Sigmoid colon (tissue), 6 donors: ENCODE measurements at regions not wholly inside any gene's neighbourhood (a gene's known extent, or its start where the extent isn't known, plus 50 kb on each side); places are given as distances from the start of the nearest gene placed in this dataset.
A peak's percentile ranks its signal among the peaks of the same experiment; 100 is the strongest.

Experiments used
- DNase-seq: peaks from one replicate; pipeline ENCODE4 v3.0.0-alpha.2; 2019
- H3K27ac ChIP-seq, 4 donors: fragments of 200-600 bp; sonication (generic); one replicate each; pipeline ENCODE4 v1.5.1; 2016 to 2019; ENCODE audit warnings: mild to moderate bottlenecking in 1 of 4
- H3K27me3 ChIP-seq, 3 donors: fragments of 200-600 bp; sonication (generic); one replicate each; pipeline ENCODE4 v1.5.1; 2019; ENCODE audit warnings: mild to moderate bottlenecking in 1 of 3
- H3K36me3 ChIP-seq, 4 donors: fragments of 200-600 bp; sonication (generic); one replicate each; pipeline ENCODE4 v1.5.1; 2016 to 2019
- H3K4me1 ChIP-seq, 4 donors: fragments of 200-600 bp; sonication (generic); one replicate each; pipeline ENCODE4 v1.5.1; 2017 to 2019
- H3K4me3 ChIP-seq, 4 donors: fragments of 200-600 bp; sonication (generic); one replicate each; pipeline ENCODE4 v1.5.1; 2017 to 2019; ENCODE audit warnings: mild to moderate bottlenecking in 2 of 4, moderate library complexity in 1 of 4
- H3K9me3 ChIP-seq, 4 donors: fragments of 200-600 bp in 3 of 4; sonication (generic) in 3 of 4; one replicate each; pipeline versions ENCODE4 v1.5.1 to v1.6.1; 2013 to 2019
- CTCF ChIP-seq, 4 experiments: fragments of 450-650 bp in 3 of 4; fragments of 200-600 bp in 1 of 4; IDR thresholded peaks; one replicate each; pipeline ENCODE4 v1.5.1; 2016 to 2019; ENCODE audit warnings: antibody characterized with exemption in 4 of 4, mild to moderate bottlenecking in 3 of 4, moderate library complexity in 2 of 4
- EP300 ChIP-seq, 4 donors: sonication (generic); formaldehyde crosslinking; IDR thresholded peaks; one replicate each; pipeline ENCODE4 v1.6.1; 2017; ENCODE audit warnings: antibody characterized with exemption in 4 of 4
- POLR2A ChIP-seq, 2 donors: fragments of 450-650 bp; IDR thresholded peaks; one replicate each; pipeline ENCODE4 v1.6.1; 2016; ENCODE audit warnings: antibody characterized with exemption in 2 of 2, mild to moderate bottlenecking in 2 of 2, moderate library complexity in 2 of 2
- POLR2AphosphoS5 ChIP-seq, 4 donors: sonication (generic); formaldehyde crosslinking; IDR thresholded peaks; one replicate each; pipeline ENCODE4 v1.6.1; 2017; ENCODE audit warnings: antibody characterized with exemption in 4 of 4
- WGBS, 2 donors: extraction: QIAGEN DNeasy Blood & Tissue Kit; methylation state at CpG; one replicate each; pipeline ENCODE4 v1.1.7; 2013; 5-methylcytosine and 5-hydroxymethylcytosine counted together
- intact Hi-C: fragments of 100-400 bp; cut with DNase I; formaldehyde crosslinking; loops from one replicate; pipeline ENCODE4 v1.15.1; 2023
- donor health status: healthy with polysubstance abuse.
- donor health status: healthy.

DNA sequence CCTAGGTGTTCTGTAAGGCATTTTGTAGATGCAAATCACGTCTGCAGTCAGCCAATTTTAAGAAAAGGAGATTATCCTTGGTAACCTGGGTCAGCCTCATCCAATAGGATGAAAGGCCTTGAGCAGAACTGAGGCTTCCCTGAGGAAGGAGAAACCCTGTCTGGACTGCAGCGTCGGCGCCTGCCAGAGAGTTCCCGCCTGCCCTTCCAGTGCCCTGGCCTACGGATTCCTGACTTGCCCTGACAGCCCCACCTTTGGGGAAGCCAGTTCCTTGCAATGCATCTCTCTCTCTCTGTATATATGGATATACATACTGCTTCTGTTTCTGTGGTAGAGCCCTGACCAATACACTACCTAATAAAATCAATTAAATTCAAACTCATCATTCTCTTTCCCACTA is 66.2 kb upstream of the RUFY1 start:
- TF ChIP-seq EP300 (IDR thresholded peaks at IDR 0.05) (no peak), POLR2A (IDR thresholded peaks at IDR 0.05) (no peak), CTCF (IDR thresholded peaks at IDR 0.05) (no peak), POLR2AphosphoS5 (IDR thresholded peaks at IDR 0.05) (no peak)
- intact Hi-C loops = no loop called here
- DNase-seq = no peak
- Histone ChIP-seq H3K4me1 (no peaks in the 10 kb centered on the region), H3K9me3 (no peaks in the 10 kb centered on the region), H3K27ac (no peak overlapping the region), H3K36me3 (no peaks in the 10 kb centered on the region), H3K27me3 (no peaks in the 10 kb centered on the region), H3K4me3 (no peak overlapping the region)
- 82 to 85% methylated on average over 6 of the region's 6 CpGs for WGBS, 2 donors

GRCh38 chr5:179478624-179479023 is 71.7 kb upstream of the RUFY1 start:
- Histone ChIP-seq H3K36me3 (no peaks in the 10 kb centered on the region), H3K27me3 (no peaks in the 10 kb centered on the region), H3K4me3 (no peak overlapping the region), H3K9me3 (no peaks in the 10 kb centered on the region), H3K27ac (no peak overlapping the region), H3K4me1 (no peaks in the 10 kb centered on the region)
- intact Hi-C loops = no loop called here
- DNase-seq = no peak
- WGBS, 2 donors = 77 to 84% methylated on average over 5 of the region's 5 CpGs
- TF ChIP-seq POLR2AphosphoS5 (IDR thresholded peaks at IDR 0.05) = no peak
- no peak for TF ChIP-seq CTCF (IDR thresholded peaks at IDR 0.05)
- TF ChIP-seq POLR2A (IDR thresholded peaks at IDR 0.05) = no peak
- no peak for TF ChIP-seq EP300 (IDR thresholded peaks at IDR 0.05)

GRCh38 chr5:179475208-179475751 is 75.1 kb upstream of the RUFY1 start:
- DNase-seq = no peak
- Histone ChIP-seq H3K4me1 (no peaks in the 10 kb centered on the region), H3K4me3 (no peak overlapping the region), H3K9me3 (no peaks in the 10 kb centered on the region), H3K27me3 (no peaks in the 10 kb centered on the region), H3K27ac (no peak overlapping the region), H3K36me3 (no peaks in the 10 kb centered on the region)
- 51 to 72% methylated on average over 19 of the region's 19 CpGs for WGBS, 2 donors
- no peak for TF ChIP-seq POLR2A (IDR thresholded peaks at IDR 0.05)
- no peak for TF ChIP-seq CTCF (IDR thresholded peaks at IDR 0.05)
- peak in 1 of 4 donors; percentile 26 for TF ChIP-seq EP300 (IDR thresholded peaks at IDR 0.05)
- no peak for TF ChIP-seq POLR2AphosphoS5 (IDR thresholded peaks at IDR 0.05)
- intact Hi-C loops = no loop called here

- DNase-seq = no peak
- Histone ChIP-seq H3K9me3 (no peaks in the 10 kb centered on the region), H3K4me3 (no peak overlapping the region), H3K27me3 (no peaks in the 10 kb centered on the region), H3K4me1 (no peaks in the 10 kb centered on the region), H3K36me3 (no peaks in the 10 kb centered on the region), H3K27ac (no peak overlapping the region)
- WGBS, 2 donors = 82 to 89% methylated on average over 18 of the region's 18 CpGs
- intact Hi-C loops = no loop called here
- TF ChIP-seq POLR2AphosphoS5 (IDR thresholded peaks at IDR 0.05) = no peak
- TF ChIP-seq EP300 (IDR thresholded peaks at IDR 0.05) = no peak
- no peak for TF ChIP-seq CTCF (IDR thresholded peaks at IDR 0.05)
- TF ChIP-seq POLR2A (IDR thresholded peaks at IDR 0.05) = no peak
Observed at GRCh38 chr5:179472641-179473040, 77.7 kb upstream of the RUFY1 start.

- Histone ChIP-seq H3K27ac (no peak overlapping the region), H3K27me3 (no peaks in the 10 kb centered on the region), H3K4me1 (no peaks in the 10 kb centered on the region), H3K9me3 (no peaks in the 10 kb centered on the region), H3K36me3 (no peaks in the 10 kb centered on the region), H3K4me3 (no peak overlapping the region)
- intact Hi-C loops = no loop called here
- WGBS, 2 donors = 54 to 59% methylated on average over 4 of the region's 4 CpGs
- no peak for DNase-seq
- TF ChIP-seq CTCF (IDR thresholded peaks at IDR 0.05) = no peak
- TF ChIP-seq POLR2AphosphoS5 (IDR thresholded peaks at IDR 0.05) = no peak
- TF ChIP-seq EP300 (IDR thresholded peaks at IDR 0.05) = no peak
- TF ChIP-seq POLR2A (IDR thresholded peaks at IDR 0.05) = no peak
Observed at GRCh38 chr5:179472174-179472573, 78.2 kb upstream of the RUFY1 start.
